ENCODE measurements at regions not wholly inside any gene's neighbourhood (a gene's known extent, or its start where the extent isn't known, plus 50 kb on each side); places are given as distances from the start of the nearest gene placed in this dataset.

GRCh38 chr17:53330756-53331155 lies 492.0 kb upstream of the KIF2B start:
- Histone ChIP-seq H3K27me3 (ENCODE audit: insufficient read depth, low read length) (no peaks in the 10 kb centered on the region), H3K79me2 (ENCODE audit: insufficient read depth, low read length) (no peaks in the 10 kb centered on the region), H3K36me3 (ENCODE audit: insufficient read depth, low read length) (no peaks in the 10 kb centered on the region), H3K9me2 (ENCODE audit: low read depth, low read length) (no peaks in the 10 kb centered on the region), H3K9me3 (ENCODE audit: low read length) (no peaks in the 10 kb centered on the region), H3K4me3 (ENCODE audit: low read depth, low read length, poor library complexity, severe bottlenecking) (no peak overlapping the region), H2AFZ (ENCODE audit: low read length) (no peak overlapping the region), H3F3A (ENCODE audit: insufficient read depth, low read length) (no peaks in the 10 kb centered on the region), H3K27ac (ENCODE audit: low read depth, low read length, poor library complexity, severe bottlenecking) (no peak overlapping the region), H3K9ac (ENCODE audit: low read length) (no peak overlapping the region), H3K4me1 (ENCODE audit: insufficient read depth, low read length, severe bottlenecking) (no peaks in the 10 kb centered on the region), H3K4me2 (ENCODE audit: low read length) (no peak overlapping the region), H4K20me1 (ENCODE audit: insufficient read depth, low read length) (no peaks in the 10 kb centered on the region)
- no peak for TF ChIP-seq EZH2 (IDR thresholded peaks at IDR 0.05; ENCODE audit: borderline replicate concordance, low read length)
- TF ChIP-seq, protein P1, sequence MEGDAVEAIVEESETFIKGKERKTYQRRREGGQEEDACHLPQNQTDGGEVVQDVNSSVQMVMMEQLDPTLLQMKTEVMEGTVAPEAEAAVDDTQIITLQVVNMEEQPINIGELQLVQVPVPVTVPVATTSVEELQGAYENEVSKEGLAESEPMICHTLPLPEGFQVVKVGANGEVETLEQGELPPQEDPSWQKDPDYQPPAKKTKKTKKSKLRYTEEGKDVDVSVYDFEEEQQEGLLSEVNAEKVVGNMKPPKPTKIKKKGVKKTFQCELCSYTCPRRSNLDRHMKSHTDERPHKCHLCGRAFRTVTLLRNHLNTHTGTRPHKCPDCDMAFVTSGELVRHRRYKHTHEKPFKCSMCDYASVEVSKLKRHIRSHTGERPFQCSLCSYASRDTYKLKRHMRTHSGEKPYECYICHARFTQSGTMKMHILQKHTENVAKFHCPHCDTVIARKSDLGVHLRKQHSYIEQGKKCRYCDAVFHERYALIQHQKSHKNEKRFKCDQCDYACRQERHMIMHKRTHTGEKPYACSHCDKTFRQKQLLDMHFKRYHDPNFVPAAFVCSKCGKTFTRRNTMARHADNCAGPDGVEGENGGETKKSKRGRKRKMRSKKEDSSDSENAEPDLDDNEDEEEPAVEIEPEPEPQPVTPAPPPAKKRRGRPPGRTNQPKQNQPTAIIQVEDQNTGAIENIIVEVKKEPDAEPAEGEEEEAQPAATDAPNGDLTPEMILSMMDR (IDR thresholded peaks at IDR 0.05; ENCODE audit: low read length), result no peak

GRCh38 chr17:53321651-53322050 lies 501.1 kb upstream of the KIF2B start:
- Histone ChIP-seq H3K27ac (ENCODE audit: low read depth, low read length, poor library complexity, severe bottlenecking) (no peak overlapping the region), H3K9me2 (ENCODE audit: low read depth, low read length) (no peaks in the 10 kb centered on the region), H4K20me1 (ENCODE audit: insufficient read depth, low read length) (no peaks in the 10 kb centered on the region), H3K79me2 (ENCODE audit: insufficient read depth, low read length) (no peaks in the 10 kb centered on the region), H2AFZ (ENCODE audit: low read length) (no peak overlapping the region), H3K4me1 (ENCODE audit: insufficient read depth, low read length, severe bottlenecking) (no peaks in the 10 kb centered on the region), H3K36me3 (ENCODE audit: insufficient read depth, low read length) (no peaks in the 10 kb centered on the region), H3F3A (ENCODE audit: insufficient read depth, low read length) (no peaks in the 10 kb centered on the region), H3K27me3 (ENCODE audit: insufficient read depth, low read length) (no peaks in the 10 kb centered on the region), H3K4me3 (ENCODE audit: low read depth, low read length, poor library complexity, severe bottlenecking) (no peak overlapping the region), H3K9ac (ENCODE audit: low read length) (no peak overlapping the region), H3K4me2 (ENCODE audit: low read length) (no peak overlapping the region), H3K9me3 (ENCODE audit: low read length) (peaks cover 3% of the 10 kb centered on the region; the same call in 1 of the 2 replicates)
- no peak for TF ChIP-seq EZH2 (IDR thresholded peaks at IDR 0.05; ENCODE audit: borderline replicate concordance, low read length)
- TF ChIP-seq, protein P1 (IDR thresholded peaks at IDR 0.05; ENCODE audit: low read length), result no peak

DNA sequence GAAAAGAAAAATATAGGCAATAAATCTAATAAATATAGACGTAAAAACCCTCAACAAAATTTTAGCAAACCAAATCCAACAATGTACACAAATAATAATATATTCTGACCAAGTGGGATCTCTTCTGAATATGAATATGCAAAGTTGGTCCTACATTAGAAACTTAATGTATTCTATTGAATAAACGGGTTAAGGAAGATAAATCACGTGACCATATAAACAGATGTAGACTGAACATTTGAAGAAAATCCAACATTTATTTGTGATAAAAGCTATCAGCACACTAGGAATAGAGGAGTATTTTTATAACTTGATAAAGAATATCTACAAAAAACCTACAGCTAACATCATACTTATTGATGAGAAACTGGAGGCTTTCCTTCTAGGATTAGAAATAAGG lies 502.8 kb upstream of the KIF2B start:
- Histone ChIP-seq H3K4me2 (ENCODE audit: low read length) (no peak overlapping the region), H3K79me2 (ENCODE audit: insufficient read depth, low read length) (no peaks in the 10 kb centered on the region), H3K36me3 (ENCODE audit: insufficient read depth, low read length) (no peaks in the 10 kb centered on the region), H3K27me3 (ENCODE audit: insufficient read depth, low read length) (no peaks in the 10 kb centered on the region), H3K27ac (ENCODE audit: low read depth, low read length, poor library complexity, severe bottlenecking) (no peak overlapping the region), H3K9me2 (ENCODE audit: low read depth, low read length) (no peaks in the 10 kb centered on the region), H3K4me1 (ENCODE audit: insufficient read depth, low read length, severe bottlenecking) (no peaks in the 10 kb centered on the region), H4K20me1 (ENCODE audit: insufficient read depth, low read length) (no peaks in the 10 kb centered on the region), H3K9ac (ENCODE audit: low read length) (no peak overlapping the region), H2AFZ (ENCODE audit: low read length) (no peak overlapping the region), H3F3A (ENCODE audit: insufficient read depth, low read length) (no peaks in the 10 kb centered on the region), H3K9me3 (ENCODE audit: low read length) (peaks cover 3% of the 10 kb centered on the region; the same call in 1 of the 2 replicates), H3K4me3 (ENCODE audit: low read depth, low read length, poor library complexity, severe bottlenecking) (no peak overlapping the region)
- TF ChIP-seq, protein P1 (IDR thresholded peaks at IDR 0.05; ENCODE audit: low read length), result no peak
- no peak for TF ChIP-seq EZH2 (IDR thresholded peaks at IDR 0.05; ENCODE audit: borderline replicate concordance, low read length)

Measured in OCI-LY1 (cell line).